ENCODE measurements at regions not wholly inside any gene's neighbourhood (a gene's known extent, or its start where the extent isn't known, plus 50 kb on each side); places are given as distances from the start of the nearest gene placed in this dataset.

- FAIRE-seq = no peak
- Histone ChIP-seq H3K27me3 (ENCODE audit: control insufficient read depth in 3 of 3, insufficient read depth in 3 of 3, low read length in 3 of 3) (no peaks in the 10 kb centered on the region), H3K4me3 (ENCODE audit: low read depth in 1 of 3, low read length in 3 of 3) (no peak overlapping the region), H3K27ac (ENCODE audit: low read depth in 1 of 3, low read length in 2 of 3) (no peak overlapping the region), H3K9me3 (ENCODE audit: control insufficient read depth in 2 of 2, insufficient read depth in 1 of 2, low read depth in 1 of 2, low read length in 1 of 2) (no peaks in the 10 kb centered on the region), H3K36me3 (ENCODE audit: control insufficient read depth in 3 of 3, insufficient read depth in 2 of 3, low read depth in 1 of 3, low read length in 3 of 3) (no peaks in the 10 kb centered on the region), H3K4me1 (ENCODE audit: control insufficient read depth in 3 of 3, insufficient read depth in 2 of 3, low read depth in 1 of 3, low read length in 2 of 3) (no peaks in the 10 kb centered on the region)
- WGBS, 3 donors = 78 to 95% (median 79%) methylated on average over 1 of the region's 1 CpG
- DNase-seq = no peak
Measured at GRCh38 chr7:115359119-115359518, 437.2 kb downstream of the MDFIC start.

GRCh38 chr7:115357703-115357999 is 435.8 kb downstream of the MDFIC start:
- Histone ChIP-seq H3K9me3 (ENCODE audit: control insufficient read depth in 2 of 2, insufficient read depth in 1 of 2, low read depth in 1 of 2, low read length in 1 of 2) (no peaks in the 10 kb centered on the region), H3K4me3 (ENCODE audit: low read depth in 1 of 3, low read length in 3 of 3) (no peak overlapping the region), H3K36me3 (ENCODE audit: control insufficient read depth in 3 of 3, insufficient read depth in 2 of 3, low read depth in 1 of 3, low read length in 3 of 3) (no peaks in the 10 kb centered on the region), H3K27me3 (ENCODE audit: control insufficient read depth in 3 of 3, insufficient read depth in 3 of 3, low read length in 3 of 3) (no peaks in the 10 kb centered on the region), H3K4me1 (ENCODE audit: control insufficient read depth in 3 of 3, insufficient read depth in 2 of 3, low read depth in 1 of 3, low read length in 2 of 3) (no peaks in the 10 kb centered on the region), H3K27ac (ENCODE audit: low read depth in 1 of 3, low read length in 2 of 3) (no peak overlapping the region)
- WGBS, 3 donors = 0 to 62% (median 15%) methylated on average over 1 of the region's 1 CpG
- FAIRE-seq (no peak), DNase-seq (no peak)

DNA sequence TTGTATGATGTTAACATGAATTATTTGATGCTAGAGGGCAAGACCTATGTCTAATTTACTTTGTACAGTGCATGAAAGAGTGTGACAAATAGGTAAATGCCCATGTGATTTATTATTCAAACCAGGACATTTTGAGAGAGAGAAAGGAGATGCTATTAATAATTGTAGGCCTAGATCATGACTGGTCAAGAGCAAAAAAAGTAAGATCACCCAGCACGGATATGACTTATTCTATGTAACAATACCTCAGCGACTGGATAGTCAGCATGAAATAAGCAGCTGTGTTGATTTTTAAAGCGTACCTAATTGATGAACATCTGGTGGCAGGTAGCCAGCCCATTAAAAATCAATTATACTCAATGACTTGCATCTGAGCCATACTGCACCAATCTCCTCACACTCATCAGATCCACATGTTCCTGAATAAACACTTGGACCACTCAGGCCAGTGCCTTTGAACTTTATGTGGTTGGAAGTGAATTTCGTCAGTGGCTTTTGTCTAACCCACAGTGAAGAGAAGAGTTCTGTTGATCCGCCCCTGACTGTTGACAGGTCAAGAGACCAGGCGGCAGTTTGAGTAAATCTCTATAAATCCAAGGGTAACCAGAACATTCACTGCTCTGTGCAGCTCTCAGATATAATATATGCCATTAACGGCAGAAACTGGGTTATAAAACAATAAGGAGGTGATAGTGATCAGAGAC is 435.3 kb downstream of the MDFIC start:
- Histone ChIP-seq H3K36me3 (ENCODE audit: control insufficient read depth in 3 of 3, insufficient read depth in 2 of 3, low read depth in 1 of 3, low read length in 3 of 3) (no peaks in the 10 kb centered on the region), H3K27me3 (ENCODE audit: control insufficient read depth in 3 of 3, insufficient read depth in 3 of 3, low read length in 3 of 3) (no peaks in the 10 kb centered on the region), H3K4me3 (ENCODE audit: low read depth in 1 of 3, low read length in 3 of 3) (no peak overlapping the region), H3K27ac (ENCODE audit: low read depth in 1 of 3, low read length in 2 of 3) (no peak overlapping the region), H3K9me3 (ENCODE audit: control insufficient read depth in 2 of 2, insufficient read depth in 1 of 2, low read depth in 1 of 2, low read length in 1 of 2) (no peaks in the 10 kb centered on the region), H3K4me1 (ENCODE audit: control insufficient read depth in 3 of 3, insufficient read depth in 2 of 3, low read depth in 1 of 3, low read length in 2 of 3) (no peaks in the 10 kb centered on the region)
- DNase-seq = peak in 1 of 2 donors; percentile 1
- no peak for FAIRE-seq
- WGBS, 3 donors = 30 to 68% (median 53%) methylated on average over 7 of the region's 7 CpGs

DNA sequence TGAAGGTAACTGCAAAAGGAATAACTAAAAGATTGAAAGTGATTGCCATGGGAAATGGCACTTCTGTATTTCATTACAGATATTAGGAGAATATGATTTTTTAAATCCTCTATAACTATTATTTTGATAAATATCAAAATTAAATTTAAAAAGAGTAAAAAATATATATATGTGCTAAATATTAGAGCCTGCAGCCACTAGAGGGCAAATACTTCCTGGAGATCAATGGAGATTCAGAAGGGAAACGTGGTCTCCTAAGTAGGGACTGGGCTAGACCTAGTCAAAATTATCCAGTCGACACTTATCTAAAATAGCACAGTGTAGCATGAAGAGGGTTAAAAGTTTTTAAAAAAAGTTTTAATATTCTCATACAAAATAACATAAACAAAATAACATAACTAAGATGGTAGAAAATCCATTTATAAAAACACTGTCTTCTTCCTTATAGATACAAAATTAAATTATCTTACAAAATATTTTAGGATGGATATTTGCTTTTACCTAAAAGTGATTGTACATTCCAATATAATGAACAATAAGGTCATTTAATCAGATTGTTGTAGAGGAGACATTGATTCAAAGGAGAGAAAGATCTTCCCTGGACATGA is 434.3 kb downstream of the MDFIC start:
- H3K27ac ChIP-seq (ENCODE audit: low read depth in 1 of 3, low read length in 2 of 3) = no peak overlapping the region
- 31 to 41% (median 31%) methylated on average over 2 of the region's 2 CpGs for WGBS, 3 donors
- no peaks in the 10 kb centered on the region for H3K4me1 ChIP-seq (ENCODE audit: control insufficient read depth in 3 of 3, insufficient read depth in 2 of 3, low read depth in 1 of 3, low read length in 2 of 3)
- no peaks in the 10 kb centered on the region for H3K27me3 ChIP-seq (ENCODE audit: control insufficient read depth in 3 of 3, insufficient read depth in 3 of 3, low read length in 3 of 3)
- no peak overlapping the region for H3K4me3 ChIP-seq (ENCODE audit: low read depth in 1 of 3, low read length in 3 of 3)
- FAIRE-seq = peak; percentile 23
- H3K36me3 ChIP-seq (ENCODE audit: control insufficient read depth in 3 of 3, insufficient read depth in 2 of 3, low read depth in 1 of 3, low read length in 3 of 3) = no peaks in the 10 kb centered on the region
- DNase-seq = peak in 1 of 2 donors; percentile 9
- no peaks in the 10 kb centered on the region for H3K9me3 ChIP-seq (ENCODE audit: control insufficient read depth in 2 of 2, insufficient read depth in 1 of 2, low read depth in 1 of 2, low read length in 1 of 2)

DNA sequence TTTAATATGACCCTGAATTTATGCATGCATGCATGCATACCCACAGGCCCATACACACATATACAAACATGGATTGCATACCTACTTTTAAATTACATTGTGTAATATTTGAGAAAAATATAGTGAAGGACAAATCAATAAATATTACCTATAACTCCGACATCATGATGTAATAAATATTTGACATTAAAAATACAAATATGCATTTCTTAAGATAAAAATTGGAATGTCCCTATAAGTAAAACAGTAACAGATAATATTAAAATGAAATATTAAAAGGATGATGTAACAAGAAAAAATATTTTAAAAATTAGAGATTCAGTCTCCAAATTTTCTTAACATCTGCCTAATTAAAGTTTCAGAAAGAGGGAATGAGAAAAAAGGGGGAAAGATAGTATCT is 433.0 kb downstream of the MDFIC start:
- Histone ChIP-seq H3K4me3 (ENCODE audit: low read depth in 1 of 3, low read length in 3 of 3) (no peak overlapping the region), H3K4me1 (ENCODE audit: control insufficient read depth in 3 of 3, insufficient read depth in 2 of 3, low read depth in 1 of 3, low read length in 2 of 3) (no peaks in the 10 kb centered on the region), H3K27me3 (ENCODE audit: control insufficient read depth in 3 of 3, insufficient read depth in 3 of 3, low read length in 3 of 3) (no peaks in the 10 kb centered on the region), H3K36me3 (ENCODE audit: control insufficient read depth in 3 of 3, insufficient read depth in 2 of 3, low read depth in 1 of 3, low read length in 3 of 3) (no peaks in the 10 kb centered on the region), H3K9me3 (ENCODE audit: control insufficient read depth in 2 of 2, insufficient read depth in 1 of 2, low read depth in 1 of 2, low read length in 1 of 2) (no peaks in the 10 kb centered on the region), H3K27ac (ENCODE audit: low read depth in 1 of 3, low read length in 2 of 3) (no peak overlapping the region)
- FAIRE-seq (peak; percentile 73), DNase-seq (no peak)
- WGBS, 3 donors = 76 to 91% (median 88%) methylated on average over 1 of the region's 1 CpG

- H3K9me3 ChIP-seq (ENCODE audit: control insufficient read depth in 2 of 2, insufficient read depth in 1 of 2, low read depth in 1 of 2, low read length in 1 of 2) = no peaks in the 10 kb centered on the region
- no peak overlapping the region for H3K4me3 ChIP-seq (ENCODE audit: low read depth in 1 of 3, low read length in 3 of 3)
- no peak for DNase-seq
- no peak for FAIRE-seq
- H3K27me3 ChIP-seq (ENCODE audit: control insufficient read depth in 3 of 3, insufficient read depth in 3 of 3, low read length in 3 of 3) = no peaks in the 10 kb centered on the region
- no peaks in the 10 kb centered on the region for H3K36me3 ChIP-seq (ENCODE audit: control insufficient read depth in 3 of 3, insufficient read depth in 2 of 3, low read depth in 1 of 3, low read length in 3 of 3)
- no peaks in the 10 kb centered on the region for H3K4me1 ChIP-seq (ENCODE audit: control insufficient read depth in 3 of 3, insufficient read depth in 2 of 3, low read depth in 1 of 3, low read length in 2 of 3)
- WGBS, 3 donors = 70 to 78% (median 76%) methylated on average over 2 of the region's 2 CpGs
- H3K27ac ChIP-seq (ENCODE audit: low read depth in 1 of 3, low read length in 2 of 3) = no peak overlapping the region
Measured at GRCh38 chr7:115352375-115352774, 430.5 kb downstream of the MDFIC start.

DNA sequence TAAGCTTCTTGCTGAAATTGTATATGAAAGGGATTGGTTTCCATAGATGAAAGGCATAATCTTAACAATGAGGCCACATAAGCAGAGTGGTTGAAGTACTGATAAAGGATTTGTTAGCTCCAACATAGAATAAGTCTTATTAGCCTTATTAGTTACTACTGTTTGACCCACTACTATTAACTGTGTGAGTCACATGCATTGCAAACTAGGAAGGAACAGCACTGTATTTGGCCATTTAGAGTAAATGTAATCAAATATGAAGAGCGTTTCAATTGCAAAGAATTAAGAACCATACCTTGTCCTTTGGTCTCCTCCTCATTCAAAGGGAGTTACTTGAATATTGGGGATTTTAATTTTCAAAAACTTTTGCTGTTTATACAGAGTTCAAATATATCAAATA is 428.9 kb downstream of the MDFIC start:
- no peak for FAIRE-seq
- WGBS, 3 donors = 85 to 90% (median 86%) methylated on average over 1 of the region's 1 CpG

DNA sequence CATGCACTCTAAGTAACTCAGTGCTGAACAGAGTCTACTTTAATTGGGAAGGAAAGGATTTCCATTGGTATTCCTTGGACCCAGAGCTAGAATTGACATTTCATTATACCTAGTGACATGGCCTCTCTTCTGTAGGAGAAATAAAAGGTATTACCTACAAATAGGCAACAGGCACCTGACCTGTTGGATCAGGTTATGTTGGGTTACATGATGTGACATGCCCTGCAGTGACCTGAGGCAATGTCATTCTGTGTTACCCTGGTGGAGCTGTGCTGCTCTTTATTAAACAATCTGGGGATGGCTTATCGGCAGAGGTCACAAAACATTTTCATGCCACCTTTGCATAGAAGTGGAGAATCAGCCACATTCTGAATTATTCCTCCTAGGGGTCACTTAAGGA is 427.7 kb downstream of the MDFIC start:
- FAIRE-seq (no peak), DNase-seq (no peak)
- no peaks in the 10 kb centered on the region for H3K36me3 ChIP-seq (ENCODE audit: control insufficient read depth in 3 of 3, insufficient read depth in 2 of 3, low read depth in 1 of 3, low read length in 3 of 3)
- no peaks in the 10 kb centered on the region for H3K4me1 ChIP-seq (ENCODE audit: control insufficient read depth in 3 of 3, insufficient read depth in 2 of 3, low read depth in 1 of 3, low read length in 2 of 3)
- H3K9me3 ChIP-seq (ENCODE audit: control insufficient read depth in 2 of 2, insufficient read depth in 1 of 2, low read depth in 1 of 2, low read length in 1 of 2) = no peaks in the 10 kb centered on the region
- no peak overlapping the region for H3K27ac ChIP-seq (ENCODE audit: low read depth in 1 of 3, low read length in 2 of 3)
- no peaks in the 10 kb centered on the region for H3K27me3 ChIP-seq (ENCODE audit: control insufficient read depth in 3 of 3, insufficient read depth in 3 of 3, low read length in 3 of 3)
- H3K4me3 ChIP-seq (ENCODE audit: low read depth in 1 of 3, low read length in 3 of 3) = no peak overlapping the region
- 97 to 100% (median 98%) methylated on average over 1 of the region's 1 CpG for WGBS, 3 donors

More for the DNA sequence above, 428.9 kb downstream of the MDFIC start:
- no peaks in the 10 kb centered on the region for H3K36me3 ChIP-seq (ENCODE audit: control insufficient read depth in 3 of 3, insufficient read depth in 2 of 3, low read depth in 1 of 3, low read length in 3 of 3)
- no peaks in the 10 kb centered on the region for H3K4me1 ChIP-seq (ENCODE audit: control insufficient read depth in 3 of 3, insufficient read depth in 2 of 3, low read depth in 1 of 3, low read length in 2 of 3)
- H3K9me3 ChIP-seq (ENCODE audit: control insufficient read depth in 2 of 2, insufficient read depth in 1 of 2, low read depth in 1 of 2, low read length in 1 of 2) = no peaks in the 10 kb centered on the region
- no peak for DNase-seq
- no peaks in the 10 kb centered on the region for H3K27me3 ChIP-seq (ENCODE audit: control insufficient read depth in 3 of 3, insufficient read depth in 3 of 3, low read length in 3 of 3)
- no peak overlapping the region for H3K4me3 ChIP-seq (ENCODE audit: low read depth in 1 of 3, low read length in 3 of 3)
- no peak overlapping the region for H3K27ac ChIP-seq (ENCODE audit: low read depth in 1 of 3, low read length in 2 of 3)

GRCh38 chr7:115346685-115347084 is 424.8 kb downstream of the MDFIC start:
- FAIRE-seq = no peak

More at GRCh38 chr7:115346685-115347084, 424.8 kb downstream of the MDFIC start:
- no peak for DNase-seq
- Histone ChIP-seq H3K27ac (ENCODE audit: low read depth in 1 of 3, low read length in 2 of 3) (no peak overlapping the region), H3K4me1 (ENCODE audit: control insufficient read depth in 3 of 3, insufficient read depth in 2 of 3, low read depth in 1 of 3, low read length in 2 of 3) (no peaks in the 10 kb centered on the region), H3K27me3 (ENCODE audit: control insufficient read depth in 3 of 3, insufficient read depth in 3 of 3, low read length in 3 of 3) (no peaks in the 10 kb centered on the region), H3K4me3 (ENCODE audit: low read depth in 1 of 3, low read length in 3 of 3) (no peak overlapping the region), H3K36me3 (ENCODE audit: control insufficient read depth in 3 of 3, insufficient read depth in 2 of 3, low read depth in 1 of 3, low read length in 3 of 3) (no peaks in the 10 kb centered on the region), H3K9me3 (ENCODE audit: control insufficient read depth in 2 of 2, insufficient read depth in 1 of 2, low read depth in 1 of 2, low read length in 1 of 2) (no peaks in the 10 kb centered on the region)
- 14 to 37% (median 32%) methylated on average over 1 of the region's 1 CpG for WGBS, 3 donors
